C4-2B (cell line): ENCODE measurements at regions not wholly inside any gene's neighbourhood (a gene's known extent, or its start where the extent isn't known, plus 50 kb on each side); places are given as distances from the start of the nearest gene placed in this dataset.

Source experiments
- H3K27ac ChIP-seq: fragments of 450-650 bp; 2 replicates; pipeline ENCODE4 v1.5.1; 2017
- CTCF ChIP-seq: fragments of 450-650 bp; conservative IDR thresholded peaks from 2 replicates; pipeline ENCODE4 v1.5.1; 2017; ENCODE audit warnings: mild to moderate bottlenecking
- ZFX ChIP-seq: fragments of 450-650 bp; IDR thresholded peaks from 2 replicates; pipeline ENCODE4 v1.6.1; 2017

- TF ChIP-seq CTCF (no peak), ZFX (no peak)
Observed at GRCh38 chr3:117600112-117600511, 890.5 kb downstream of the TUSC7 start.

GRCh38 chr3:117600666-117601065, 891.1 kb downstream of the TUSC7 start:
- TF ChIP-seq CTCF, result no peak
- TF ChIP-seq ZFX, result no peak
- H3K27ac ChIP-seq, result no peak overlapping the region

More at GRCh38 chr3:117600112-117600511, 890.5 kb downstream of the TUSC7 start:
- H3K27ac ChIP-seq, result no peak overlapping the region

- no peak for TF ChIP-seq CTCF
Observed at GRCh38 chr3:117602058-117602644, 892.6 kb downstream of the TUSC7 start.

GRCh38 chr3:117603097-117603496, 893.5 kb downstream of the TUSC7 start:
- no peak overlapping the region for H3K27ac ChIP-seq
- TF ChIP-seq CTCF, result no peak
- TF ChIP-seq ZFX, result no peak

More at GRCh38 chr3:117602058-117602644, 892.6 kb downstream of the TUSC7 start:
- H3K27ac ChIP-seq, result no peak overlapping the region

GRCh38 chr3:117606866-117607265, 897.3 kb downstream of the TUSC7 start:
- TF ChIP-seq CTCF (no peak), ZFX (no peak)
- H3K27ac ChIP-seq, result no peak overlapping the region

GRCh38 chr3:117609330-117609729, 899.8 kb downstream of the TUSC7 start:
- no peak for TF ChIP-seq ZFX
- TF ChIP-seq CTCF, result no peak
- peak overlapping the region; percentile 20; the same call in 1 of the 2 replicates for H3K27ac ChIP-seq

- peak overlapping the region; percentile 47; the same call in 1 of the 2 replicates for H3K27ac ChIP-seq
- no peak for TF ChIP-seq ZFX
- TF ChIP-seq CTCF, result peak; percentile 35
Observed at GRCh38 chr3:117610156-117610555, 900.6 kb downstream of the TUSC7 start.
